ENCODE measurements at regions not wholly inside any gene's neighbourhood (a gene's known extent, or its start where the extent isn't known, plus 50 kb on each side); places are given as distances from the start of the nearest gene placed in this dataset.

GRCh38 chr5:56591081-56591480 lies 224.3 kb upstream of the MAP3K1 start:
- Mint-ChIP-seq H3K9me3 (no peaks in the 10 kb centered on the region), H3K27ac (no peak overlapping the region), H3K4me1 (peaks cover 24 to 42% (median 31%) of the 10 kb centered on the region in 3 donors), H3K4me3 (no peak overlapping the region), H3K36me3 (no peaks in the 10 kb centered on the region), H3K27me3 (peaks cover 3 to 4% of the 10 kb centered on the region in 2 donors)
- Histone ChIP-seq H3K27me3 (ENCODE audit: insufficient read depth, low read length, poor library complexity, severe bottlenecking) (no peaks in the 10 kb centered on the region), H3K4me1 (ENCODE audit: insufficient read depth, low read length) (peaks cover 39% of the 10 kb centered on the region), H3K36me3 (ENCODE audit: insufficient read depth, low read length) (no peaks in the 10 kb centered on the region), H3K27ac (ENCODE audit: low read depth, low read length) (no peak overlapping the region), H3K4me3 (ENCODE audit: low read length) (no peak overlapping the region), H3K9me3 (ENCODE audit: low read length) (no peaks in the 10 kb centered on the region)
- CTCF ChIA-PET = no interaction called here
- POLR2A ChIA-PET = no interaction called here
- no peak for DNase-seq

GRCh38 chr5:56589481-56589860 lies 225.9 kb upstream of the MAP3K1 start:
- H3K4me1 Mint-ChIP-seq = peaks cover 24 to 52% (median 34%) of the 10 kb centered on the region in 3 donors
- DNase-seq = no peak
- H3K4me3 Mint-ChIP-seq = peak overlapping the region in 1 of 7 donors; percentile 61
- Histone ChIP-seq H3K36me3 (ENCODE audit: insufficient read depth, low read length) (no peaks in the 10 kb centered on the region), H3K27ac (ENCODE audit: low read depth, low read length) (peak overlapping the region; percentile 45), H3K4me1 (ENCODE audit: insufficient read depth, low read length) (peaks cover 49% of the 10 kb centered on the region), H3K9me3 (ENCODE audit: low read length) (no peaks in the 10 kb centered on the region), H3K4me3 (ENCODE audit: low read length) (no peak overlapping the region), H3K27me3 (ENCODE audit: insufficient read depth, low read length, poor library complexity, severe bottlenecking) (no peaks in the 10 kb centered on the region)
- no peaks in the 10 kb centered on the region for H3K9me3 Mint-ChIP-seq
- peaks cover 3 to 4% of the 10 kb centered on the region in 2 donors for H3K27me3 Mint-ChIP-seq
- POLR2A ChIA-PET = no interaction called here
- H3K27ac Mint-ChIP-seq = peak overlapping the region in 6 of 8 donors; percentile 86 to 97 (median 91)
- CTCF ChIA-PET = interaction anchor here (0.8 kb wide), 1 partner anchor 10 kb away, joined by 3 read pairs; no protein-coding TSS in a partner anchor
- no peaks in the 10 kb centered on the region for H3K36me3 Mint-ChIP-seq

GRCh38 chr5:56588636-56589480 lies 226.5 kb upstream of the MAP3K1 start:
- ChIA-PET POLR2A (interaction anchor here (0.6 kb wide), 1 partner anchor 10 kb away, joined by 20 read pairs; no protein-coding TSS in a partner anchor), CTCF (interaction anchor here (0.8 kb wide), 1 partner anchor 9 kb away, joined by 3 read pairs; no protein-coding TSS in a partner anchor)
- DNase-seq = peak; percentile 16 to 80 (median 53)
- Histone ChIP-seq H3K27ac (ENCODE audit: low read depth, low read length) (peak overlapping the region; percentile 45), H3K4me3 (ENCODE audit: low read length) (peak overlapping the region; percentile 24), H3K27me3 (ENCODE audit: insufficient read depth, low read length, poor library complexity, severe bottlenecking) (no peaks in the 10 kb centered on the region), H3K4me1 (ENCODE audit: insufficient read depth, low read length) (peaks cover 49% of the 10 kb centered on the region), H3K9me3 (ENCODE audit: low read length) (no peaks in the 10 kb centered on the region), H3K36me3 (ENCODE audit: insufficient read depth, low read length) (no peaks in the 10 kb centered on the region)
- Mint-ChIP-seq H3K27ac (peak overlapping the region; percentile 67 to 97 (median 88)), H3K36me3 (peaks cover 0 to 3% (median 0%) of the 10 kb centered on the region in 3 donors), H3K4me1 (peaks cover 24 to 52% (median 34%) of the 10 kb centered on the region in 3 donors), H3K9me3 (peaks cover 0 to 4% (median 0%) of the 10 kb centered on the region in 5 donors), H3K4me3 (peak overlapping the region in 5 of 7 donors; percentile 2 to 71 (median 28)), H3K27me3 (peaks cover 3 to 4% of the 10 kb centered on the region in 2 donors)

GRCh38 chr5:56588131-56588487 lies 227.2 kb upstream of the MAP3K1 start:
- peaks cover 3 to 4% of the 10 kb centered on the region in 2 donors for H3K27me3 Mint-ChIP-seq
- H3K27ac Mint-ChIP-seq = peak overlapping the region; percentile 32 to 97 (median 80)
- peaks cover 0 to 6% (median 0%) of the 10 kb centered on the region in 3 donors for H3K36me3 Mint-ChIP-seq
- Histone ChIP-seq H3K27me3 (ENCODE audit: insufficient read depth, low read length, poor library complexity, severe bottlenecking) (no peaks in the 10 kb centered on the region), H3K9me3 (ENCODE audit: low read length) (no peaks in the 10 kb centered on the region), H3K4me3 (ENCODE audit: low read length) (peak overlapping the region; percentile 24), H3K27ac (ENCODE audit: low read depth, low read length) (peak overlapping the region; percentile 45), H3K36me3 (ENCODE audit: insufficient read depth, low read length) (no peaks in the 10 kb centered on the region), H3K4me1 (ENCODE audit: insufficient read depth, low read length) (peaks cover 49% of the 10 kb centered on the region)
- H3K4me3 Mint-ChIP-seq = peak overlapping the region in 5 of 7 donors; percentile 3 to 74 (median 34)
- H3K4me1 Mint-ChIP-seq = peaks cover 24 to 52% (median 34%) of the 10 kb centered on the region in 3 donors
- ChIA-PET POLR2A (no interaction called here), CTCF (no interaction called here)
- DNase-seq = no peak
- peaks cover 0 to 4% (median 0%) of the 10 kb centered on the region in 5 donors for H3K9me3 Mint-ChIP-seq

- Histone ChIP-seq H3K4me3 (ENCODE audit: low read length) (peak overlapping the region; percentile 24), H3K36me3 (ENCODE audit: insufficient read depth, low read length) (no peaks in the 10 kb centered on the region), H3K9me3 (ENCODE audit: low read length) (no peaks in the 10 kb centered on the region), H3K27ac (ENCODE audit: low read depth, low read length) (no peak overlapping the region), H3K4me1 (ENCODE audit: insufficient read depth, low read length) (peaks cover 49% of the 10 kb centered on the region), H3K27me3 (ENCODE audit: insufficient read depth, low read length, poor library complexity, severe bottlenecking) (no peaks in the 10 kb centered on the region)
- Mint-ChIP-seq H3K27ac (peak overlapping the region; percentile 32 to 92 (median 72)), H3K4me1 (peaks cover 24 to 52% (median 34%) of the 10 kb centered on the region in 3 donors), H3K27me3 (peaks cover 3 to 7% of the 10 kb centered on the region in 2 donors), H3K36me3 (peaks cover 0 to 6% (median 0%) of the 10 kb centered on the region in 3 donors), H3K4me3 (peak overlapping the region in 6 of 7 donors; percentile 1 to 74 (median 40)), H3K9me3 (peaks cover 0 to 4% (median 0%) of the 10 kb centered on the region in 5 donors)
- ChIA-PET CTCF (no interaction called here), POLR2A (no interaction called here)
- DNase-seq = no peak
These were observed 227.8 kb upstream of the MAP3K1 start for GRCh38 chr5:56587381-56588130.

- Histone ChIP-seq H3K27ac (ENCODE audit: low read depth, low read length) (no peak overlapping the region), H3K36me3 (ENCODE audit: insufficient read depth, low read length) (no peaks in the 10 kb centered on the region), H3K9me3 (ENCODE audit: low read length) (no peaks in the 10 kb centered on the region), H3K4me3 (ENCODE audit: low read length) (peak overlapping the region; percentile 36), H3K27me3 (ENCODE audit: insufficient read depth, low read length, poor library complexity, severe bottlenecking) (no peaks in the 10 kb centered on the region), H3K4me1 (ENCODE audit: insufficient read depth, low read length) (peaks cover 49% of the 10 kb centered on the region)
- POLR2A ChIA-PET = no interaction called here
- CTCF ChIA-PET = no interaction called here
- peaks cover 3 to 14% of the 10 kb centered on the region in 2 donors for H3K27me3 Mint-ChIP-seq
- peaks cover 0 to 10% (median 0%) of the 10 kb centered on the region in 3 donors for H3K36me3 Mint-ChIP-seq
- H3K4me1 Mint-ChIP-seq = peaks cover 24 to 52% (median 29%) of the 10 kb centered on the region in 3 donors
- no peak overlapping the region for H3K27ac Mint-ChIP-seq
- peak overlapping the region in 2 of 7 donors; percentile 29 to 35 for H3K4me3 Mint-ChIP-seq
- DNase-seq = no peak
- H3K9me3 Mint-ChIP-seq = peaks cover 0 to 4% (median 0%) of the 10 kb centered on the region in 5 donors
These were observed 229.2 kb upstream of the MAP3K1 start for GRCh38 chr5:56585999-56586691.

- ChIA-PET CTCF (no interaction called here), POLR2A (no interaction called here)
- no peak for DNase-seq
- peaks cover 0 to 10% (median 0%) of the 10 kb centered on the region in 3 donors for H3K36me3 Mint-ChIP-seq
- H3K27me3 ChIP-seq (ENCODE audit: insufficient read depth, low read length, poor library complexity, severe bottlenecking) = no peaks in the 10 kb centered on the region
- peaks cover 0 to 4% (median 0%) of the 10 kb centered on the region in 5 donors for H3K9me3 Mint-ChIP-seq
- peaks cover 3 to 14% of the 10 kb centered on the region in 2 donors for H3K27me3 Mint-ChIP-seq
- no peaks in the 10 kb centered on the region for H3K36me3 ChIP-seq (ENCODE audit: insufficient read depth, low read length)
- H3K27ac ChIP-seq (ENCODE audit: low read depth, low read length) = no peak overlapping the region
- no peaks in the 10 kb centered on the region for H3K9me3 ChIP-seq (ENCODE audit: low read length)
- no peak overlapping the region for H3K4me3 Mint-ChIP-seq
- H3K27ac Mint-ChIP-seq = peak overlapping the region in 1 of 8 donors; percentile 31
- H3K4me1 Mint-ChIP-seq = peaks cover 24 to 52% (median 29%) of the 10 kb centered on the region in 3 donors
- H3K4me3 ChIP-seq (ENCODE audit: low read length) = no peak overlapping the region
- peaks cover 49% of the 10 kb centered on the region for H3K4me1 ChIP-seq (ENCODE audit: insufficient read depth, low read length)
These were observed 229.9 kb upstream of the MAP3K1 start for GRCh38 chr5:56585461-56585860.
